ENCODE measurements at regions not wholly inside any gene's neighbourhood (a gene's known extent, or its start where the extent isn't known, plus 50 kb on each side); places are given as distances from the start of the nearest gene placed in this dataset.

DNA sequence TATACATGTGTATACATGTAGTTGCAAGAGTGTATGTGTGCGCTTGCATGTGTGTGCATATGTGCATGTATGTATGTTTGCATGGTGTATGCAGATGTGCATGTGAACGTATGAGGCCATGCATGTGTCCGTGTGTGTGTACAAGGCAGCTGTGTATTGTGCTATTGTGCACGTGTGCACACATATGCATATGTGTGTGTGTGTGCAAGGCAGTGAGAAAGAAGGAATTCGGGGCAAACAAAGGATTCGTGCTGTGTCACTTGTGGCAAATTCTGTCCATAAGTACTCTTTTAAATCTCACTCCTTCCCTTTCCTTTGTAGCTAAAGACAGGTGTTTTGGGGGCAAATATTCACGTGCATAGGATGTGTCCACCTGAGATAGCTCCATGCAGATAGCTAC is 227.1 kb downstream of the VRK1 start:
- Histone ChIP-seq H3K4me3 (ENCODE audit: low read length in 2 of 2) (no peak overlapping the region), H3K9ac (ENCODE audit: low read depth in 1 of 2, low read length in 2 of 2) (no peak overlapping the region), H3K27ac (ENCODE audit: low read depth in 2 of 2, low read length in 2 of 2) (no peak overlapping the region), H3K36me3 (ENCODE audit: control insufficient read depth in 2 of 2, insufficient read depth in 2 of 2, low read length in 2 of 2) (no peaks in the 10 kb centered on the region), H3K9me3 (ENCODE audit: control insufficient read depth in 2 of 2, low read length in 2 of 2) (no peaks in the 10 kb centered on the region), H3K4me1 (ENCODE audit: control insufficient read depth in 2 of 2, insufficient read depth in 2 of 2, low read length in 2 of 2) (no peaks in the 10 kb centered on the region), H3K27me3 (ENCODE audit: control insufficient read depth in 2 of 2, insufficient read depth in 2 of 2, low read length in 2 of 2) (peaks cover 5 to 12% of the 10 kb centered on the region in 2 donors)

DNA sequence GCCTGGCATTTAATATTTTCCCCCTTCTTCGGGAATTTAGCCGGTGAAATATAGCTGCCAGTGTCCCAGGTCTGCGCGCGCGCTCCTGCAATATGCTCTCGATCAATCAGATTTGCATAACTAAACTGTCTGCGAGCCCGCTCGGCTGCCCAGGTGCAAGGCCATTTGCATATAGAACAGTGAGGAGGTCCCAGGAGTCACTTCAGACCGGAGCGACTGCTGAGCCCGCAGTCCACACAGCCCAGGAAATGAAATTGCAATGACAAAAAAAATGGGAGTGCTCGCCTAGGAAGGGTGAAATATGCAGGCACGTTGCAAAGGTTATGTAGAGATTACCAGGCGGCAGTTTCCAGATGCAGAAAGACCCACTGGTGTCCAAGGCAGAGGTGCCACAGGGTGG is 228.5 kb downstream of the VRK1 start:
- no peaks in the 10 kb centered on the region for H3K9me3 ChIP-seq (ENCODE audit: control insufficient read depth in 2 of 2, low read length in 2 of 2)
- H3K27me3 ChIP-seq (ENCODE audit: control insufficient read depth in 2 of 2, insufficient read depth in 2 of 2, low read length in 2 of 2): peaks cover 5 to 12% of the 10 kb centered on the region in 2 donors
- no peaks in the 10 kb centered on the region for H3K36me3 ChIP-seq (ENCODE audit: control insufficient read depth in 2 of 2, insufficient read depth in 2 of 2, low read length in 2 of 2)
- no peak overlapping the region for H3K9ac ChIP-seq (ENCODE audit: low read depth in 1 of 2, low read length in 2 of 2)
- H3K27ac ChIP-seq (ENCODE audit: low read depth in 2 of 2, low read length in 2 of 2): no peak overlapping the region
- no peaks in the 10 kb centered on the region for H3K4me1 ChIP-seq (ENCODE audit: control insufficient read depth in 2 of 2, insufficient read depth in 2 of 2, low read length in 2 of 2)
- no peak overlapping the region for H3K4me3 ChIP-seq (ENCODE audit: low read length in 2 of 2)

DNA sequence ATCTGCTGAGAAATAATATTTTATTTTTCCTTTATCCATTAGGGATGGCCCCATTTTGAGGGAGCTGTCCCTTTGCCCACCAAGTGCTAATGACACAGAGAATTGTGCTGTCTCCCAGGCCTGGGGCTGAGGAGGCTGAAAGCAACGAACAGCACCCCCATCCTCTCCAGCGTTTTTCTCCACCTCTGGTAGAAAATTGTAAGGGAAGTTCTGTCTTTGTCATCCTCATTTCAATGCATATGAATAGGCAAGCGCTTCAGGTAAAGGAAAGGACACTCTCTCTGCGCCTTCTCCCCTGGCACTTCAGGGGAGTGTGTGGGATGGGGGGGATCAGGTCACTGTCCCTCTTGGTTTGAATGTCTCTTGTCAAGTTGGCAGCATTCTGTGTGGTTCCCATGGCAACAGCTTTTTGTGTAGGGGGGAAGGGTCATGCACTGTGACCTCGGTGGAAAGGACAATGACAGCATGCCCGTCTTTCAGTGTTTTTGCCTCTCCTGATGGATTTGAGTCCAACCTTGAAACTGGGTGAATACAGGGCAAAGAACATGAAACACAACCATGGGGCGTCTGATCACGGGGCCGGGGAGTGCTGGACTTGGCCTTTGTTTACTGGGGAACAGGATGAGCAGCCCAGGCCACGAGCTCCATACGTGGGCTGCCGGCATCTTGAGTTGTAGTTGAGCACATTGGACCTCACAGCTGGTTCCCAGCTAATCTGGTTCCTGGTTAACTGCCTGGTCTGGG is 230.2 kb downstream of the VRK1 start:
- Histone ChIP-seq H3K27me3 (ENCODE audit: control insufficient read depth in 2 of 2, insufficient read depth in 2 of 2, low read length in 2 of 2) (peaks cover 5 to 12% of the 10 kb centered on the region in 2 donors), H3K9me3 (ENCODE audit: control insufficient read depth in 2 of 2, low read length in 2 of 2) (peaks cover 0 to 4% of the 10 kb centered on the region in 2 donors), H3K9ac (ENCODE audit: low read depth in 1 of 2, low read length in 2 of 2) (no peak overlapping the region), H3K27ac (ENCODE audit: low read depth in 2 of 2, low read length in 2 of 2) (no peak overlapping the region), H3K36me3 (ENCODE audit: control insufficient read depth in 2 of 2, insufficient read depth in 2 of 2, low read length in 2 of 2) (no peaks in the 10 kb centered on the region), H3K4me1 (ENCODE audit: control insufficient read depth in 2 of 2, insufficient read depth in 2 of 2, low read length in 2 of 2) (no peaks in the 10 kb centered on the region), H3K4me3 (ENCODE audit: low read length in 2 of 2) (no peak overlapping the region)

DNA sequence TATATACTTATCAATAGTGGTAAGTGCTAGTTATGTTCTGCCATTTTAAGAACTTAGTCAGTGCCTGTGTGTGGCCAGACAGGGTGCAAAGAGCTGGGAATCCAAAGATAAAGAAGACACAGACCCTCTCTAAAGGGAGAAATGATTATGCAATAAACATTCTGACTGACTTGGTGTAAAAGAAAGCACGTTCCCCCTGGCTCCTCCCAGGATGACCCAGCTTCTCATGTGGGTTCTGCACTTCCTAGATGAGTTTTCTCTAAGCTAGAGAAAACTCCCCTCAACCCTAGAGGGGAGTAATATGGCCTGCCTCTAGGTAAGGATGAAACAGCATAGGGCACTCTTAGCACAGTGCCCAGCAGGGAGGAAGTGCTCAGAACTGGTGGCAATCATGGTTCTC is 231.2 kb downstream of the VRK1 start:
- H3K27me3 ChIP-seq (ENCODE audit: control insufficient read depth in 2 of 2, insufficient read depth in 2 of 2, low read length in 2 of 2): peaks cover 5 to 10% of the 10 kb centered on the region in 2 donors

DNA sequence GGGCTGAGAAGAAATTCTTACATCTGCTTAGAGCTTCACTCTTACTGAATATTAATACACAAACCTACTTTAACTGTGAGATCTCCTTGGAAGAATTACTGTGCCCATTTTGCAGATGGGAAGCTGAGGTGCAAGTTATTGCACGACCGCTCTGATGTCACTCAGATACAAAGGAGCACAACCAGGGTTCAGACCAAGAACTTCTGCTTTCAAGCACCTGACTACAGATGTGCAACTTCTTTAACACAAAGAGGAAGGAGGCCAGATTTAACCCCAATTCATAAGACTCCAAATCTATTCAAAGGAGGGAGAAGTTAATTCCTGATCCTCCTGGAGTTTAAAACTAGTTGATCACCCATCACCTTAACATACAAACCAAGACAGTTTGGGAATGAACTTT is 232.6 kb downstream of the VRK1 start:
- Histone ChIP-seq H3K4me1 (ENCODE audit: control insufficient read depth in 2 of 2, insufficient read depth in 2 of 2, low read length in 2 of 2) (no peaks in the 10 kb centered on the region), H3K4me3 (ENCODE audit: low read length in 2 of 2) (no peak overlapping the region), H3K9me3 (ENCODE audit: control insufficient read depth in 2 of 2, low read length in 2 of 2) (peaks cover 0 to 4% of the 10 kb centered on the region in 2 donors), H3K27ac (ENCODE audit: low read depth in 2 of 2, low read length in 2 of 2) (no peak overlapping the region), H3K27me3 (ENCODE audit: control insufficient read depth in 2 of 2, insufficient read depth in 2 of 2, low read length in 2 of 2) (peaks cover 0 to 6% of the 10 kb centered on the region in 2 donors), H3K36me3 (ENCODE audit: control insufficient read depth in 2 of 2, insufficient read depth in 2 of 2, low read length in 2 of 2) (no peaks in the 10 kb centered on the region), H3K9ac (ENCODE audit: low read depth in 1 of 2, low read length in 2 of 2) (no peak overlapping the region)

More for the DNA sequence above, 231.2 kb downstream of the VRK1 start:
- Histone ChIP-seq H3K36me3 (ENCODE audit: control insufficient read depth in 2 of 2, insufficient read depth in 2 of 2, low read length in 2 of 2) (no peaks in the 10 kb centered on the region), H3K9me3 (ENCODE audit: control insufficient read depth in 2 of 2, low read length in 2 of 2) (peaks cover 0 to 4% of the 10 kb centered on the region in 2 donors), H3K4me1 (ENCODE audit: control insufficient read depth in 2 of 2, insufficient read depth in 2 of 2, low read length in 2 of 2) (no peaks in the 10 kb centered on the region), H3K4me3 (ENCODE audit: low read length in 2 of 2) (no peak overlapping the region), H3K27ac (ENCODE audit: low read depth in 2 of 2, low read length in 2 of 2) (no peak overlapping the region), H3K9ac (ENCODE audit: low read depth in 1 of 2, low read length in 2 of 2) (no peak overlapping the region)

DNA sequence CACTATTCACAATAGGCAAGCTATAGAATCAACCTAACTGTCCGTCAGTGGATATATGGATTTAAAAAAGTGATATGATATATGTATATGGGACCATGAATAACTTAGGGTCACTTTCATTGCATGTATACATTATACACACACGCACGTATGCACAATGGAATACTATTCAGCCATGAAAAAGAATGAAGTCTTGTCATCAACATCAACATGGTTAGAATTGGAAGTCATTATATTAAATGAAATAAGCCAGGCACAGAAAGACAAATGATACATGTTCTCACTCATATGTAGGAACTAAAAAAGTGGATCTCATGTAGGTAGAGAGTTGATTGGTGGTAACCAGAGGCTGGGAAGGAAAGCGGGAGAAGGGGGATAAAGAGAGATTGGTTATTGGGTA is 234.3 kb downstream of the VRK1 start:
- Histone ChIP-seq H3K4me1 (ENCODE audit: control insufficient read depth in 2 of 2, insufficient read depth in 2 of 2, low read length in 2 of 2) (no peaks in the 10 kb centered on the region), H3K4me3 (ENCODE audit: low read length in 2 of 2) (no peak overlapping the region), H3K9ac (ENCODE audit: low read depth in 1 of 2, low read length in 2 of 2) (no peak overlapping the region), H3K9me3 (ENCODE audit: control insufficient read depth in 2 of 2, low read length in 2 of 2) (peaks cover 0 to 4% of the 10 kb centered on the region in 2 donors), H3K36me3 (ENCODE audit: control insufficient read depth in 2 of 2, insufficient read depth in 2 of 2, low read length in 2 of 2) (no peaks in the 10 kb centered on the region), H3K27me3 (ENCODE audit: control insufficient read depth in 2 of 2, insufficient read depth in 2 of 2, low read length in 2 of 2) (peaks cover 0 to 3% of the 10 kb centered on the region in 2 donors), H3K27ac (ENCODE audit: low read depth in 2 of 2, low read length in 2 of 2) (no peak overlapping the region)

DNA sequence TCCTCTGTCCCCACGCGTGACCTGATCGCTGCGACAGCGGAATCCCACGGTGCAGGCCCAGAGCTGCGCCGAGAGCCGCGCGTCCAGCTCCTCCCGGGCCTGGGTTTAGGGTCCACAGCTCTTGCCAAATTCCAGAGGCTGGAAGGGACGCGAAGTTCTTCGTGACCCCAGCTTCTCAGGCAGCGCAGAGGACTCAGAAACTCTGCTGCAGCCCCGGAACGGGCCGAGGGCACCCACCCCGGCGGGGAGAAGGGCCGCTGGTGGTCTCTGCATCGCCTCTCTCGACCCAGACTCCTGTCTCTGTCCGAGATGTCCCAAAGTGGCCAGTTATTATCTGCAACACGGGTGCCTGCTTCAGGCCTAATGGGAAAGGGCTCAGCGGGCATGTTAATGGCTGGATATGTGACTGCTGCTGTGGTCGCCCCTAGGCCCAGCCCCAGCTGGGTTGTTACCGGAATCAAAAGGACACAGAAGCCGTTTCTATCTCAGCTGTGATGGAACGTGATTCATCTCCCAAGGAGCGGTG is 236.4 kb downstream of the VRK1 start:
- H3K27me3 ChIP-seq (ENCODE audit: control insufficient read depth in 2 of 2, insufficient read depth in 2 of 2, low read length in 2 of 2): no peaks in the 10 kb centered on the region
- no peak overlapping the region for H3K27ac ChIP-seq (ENCODE audit: low read depth in 2 of 2, low read length in 2 of 2)
- H3K9me3 ChIP-seq (ENCODE audit: control insufficient read depth in 2 of 2, low read length in 2 of 2): peaks cover 0 to 4% of the 10 kb centered on the region in 2 donors
- no peaks in the 10 kb centered on the region for H3K4me1 ChIP-seq (ENCODE audit: control insufficient read depth in 2 of 2, insufficient read depth in 2 of 2, low read length in 2 of 2)
- H3K4me3 ChIP-seq (ENCODE audit: low read length in 2 of 2): no peak overlapping the region
- no peak overlapping the region for H3K9ac ChIP-seq (ENCODE audit: low read depth in 1 of 2, low read length in 2 of 2)
- H3K36me3 ChIP-seq (ENCODE audit: control insufficient read depth in 2 of 2, insufficient read depth in 2 of 2, low read length in 2 of 2): no peaks in the 10 kb centered on the region

DNA sequence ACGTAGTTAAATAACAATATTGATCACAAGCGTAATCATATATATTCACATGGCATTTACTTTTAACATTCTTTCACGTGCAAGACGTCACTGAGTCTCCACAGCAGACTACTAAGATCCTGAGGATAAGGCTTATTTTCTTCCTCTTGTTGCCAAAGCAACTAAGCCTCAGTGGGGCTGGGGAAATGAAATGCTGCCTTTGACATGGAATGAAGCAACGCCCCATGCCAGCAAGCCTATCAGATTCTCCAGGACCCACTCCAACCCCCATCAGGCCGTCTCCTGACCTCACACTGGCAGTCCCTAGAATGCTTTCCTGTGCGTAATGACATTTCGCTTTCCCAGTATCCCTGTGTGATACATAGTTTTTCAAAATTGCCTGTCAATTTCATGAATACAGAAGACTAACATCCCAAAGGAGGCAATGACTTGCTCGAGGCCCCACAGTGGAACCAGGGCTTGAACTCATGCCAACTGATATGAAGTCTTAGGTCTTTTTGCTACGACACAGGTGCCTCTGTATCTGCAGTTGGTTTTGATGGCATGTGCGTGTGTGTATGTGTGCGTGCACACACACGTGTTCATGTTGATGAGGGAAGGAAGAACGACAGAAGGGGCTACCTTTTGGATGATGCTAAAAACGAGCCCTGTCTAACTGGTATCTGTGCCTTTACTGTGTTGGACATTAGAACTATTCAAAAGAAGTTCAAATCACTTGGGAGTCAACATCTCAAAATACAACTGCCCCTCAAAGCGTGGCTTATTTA is 239.1 kb downstream of the VRK1 start:
- no peak overlapping the region for H3K4me3 ChIP-seq (ENCODE audit: low read length in 2 of 2)
- no peak overlapping the region for H3K27ac ChIP-seq (ENCODE audit: low read depth in 2 of 2, low read length in 2 of 2)
- H3K36me3 ChIP-seq (ENCODE audit: control insufficient read depth in 2 of 2, insufficient read depth in 2 of 2, low read length in 2 of 2): no peaks in the 10 kb centered on the region
- H3K9me3 ChIP-seq (ENCODE audit: control insufficient read depth in 2 of 2, low read length in 2 of 2): peaks cover 3 to 9% of the 10 kb centered on the region in 2 donors
- no peaks in the 10 kb centered on the region for H3K27me3 ChIP-seq (ENCODE audit: control insufficient read depth in 2 of 2, insufficient read depth in 2 of 2, low read length in 2 of 2)
- no peak overlapping the region for H3K9ac ChIP-seq (ENCODE audit: low read depth in 1 of 2, low read length in 2 of 2)
- H3K4me1 ChIP-seq (ENCODE audit: control insufficient read depth in 2 of 2, insufficient read depth in 2 of 2, low read length in 2 of 2): no peaks in the 10 kb centered on the region

DNA sequence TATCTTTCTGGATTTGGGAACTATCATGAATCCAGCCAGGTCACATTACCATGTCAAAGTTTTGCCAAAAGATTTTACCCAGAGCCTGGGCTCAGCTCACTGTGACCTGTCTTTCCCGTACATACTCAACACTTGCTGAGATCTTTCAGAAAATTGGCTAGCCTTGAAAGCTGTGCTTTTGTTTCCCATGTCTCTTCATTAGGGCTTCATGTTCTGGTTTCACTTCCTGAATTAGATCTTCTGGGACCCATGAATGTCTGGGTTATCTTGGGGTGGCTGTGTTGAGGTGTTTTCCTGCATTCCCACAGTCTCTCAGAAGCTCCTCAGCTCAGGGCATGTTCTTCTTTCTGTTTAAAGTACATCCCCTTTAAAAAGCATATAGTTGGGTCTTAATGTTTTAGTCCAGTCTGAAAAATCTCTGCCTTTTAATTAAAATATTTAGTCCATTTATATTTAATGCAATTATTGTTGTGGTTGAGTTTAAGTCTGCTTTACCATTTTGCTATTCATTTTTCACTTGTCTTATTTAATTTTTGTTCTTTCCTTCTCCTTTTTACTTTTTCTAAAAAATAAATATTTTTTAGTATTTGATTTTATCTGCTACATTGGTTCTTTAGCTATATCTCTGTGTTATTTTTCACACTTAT is 242.7 kb downstream of the VRK1 start:
- H3K9ac ChIP-seq (ENCODE audit: low read depth in 1 of 2, low read length in 2 of 2): no peak overlapping the region
- no peak overlapping the region for H3K27ac ChIP-seq (ENCODE audit: low read depth in 2 of 2, low read length in 2 of 2)
- no peak overlapping the region for H3K4me3 ChIP-seq (ENCODE audit: low read length in 2 of 2)
- peaks cover 3 to 5% of the 10 kb centered on the region in 2 donors for H3K9me3 ChIP-seq (ENCODE audit: control insufficient read depth in 2 of 2, low read length in 2 of 2)
- H3K4me1 ChIP-seq (ENCODE audit: control insufficient read depth in 2 of 2, insufficient read depth in 2 of 2, low read length in 2 of 2): no peaks in the 10 kb centered on the region
- H3K36me3 ChIP-seq (ENCODE audit: control insufficient read depth in 2 of 2, insufficient read depth in 2 of 2, low read length in 2 of 2): no peaks in the 10 kb centered on the region
- H3K27me3 ChIP-seq (ENCODE audit: control insufficient read depth in 2 of 2, insufficient read depth in 2 of 2, low read length in 2 of 2): no peaks in the 10 kb centered on the region

DNA sequence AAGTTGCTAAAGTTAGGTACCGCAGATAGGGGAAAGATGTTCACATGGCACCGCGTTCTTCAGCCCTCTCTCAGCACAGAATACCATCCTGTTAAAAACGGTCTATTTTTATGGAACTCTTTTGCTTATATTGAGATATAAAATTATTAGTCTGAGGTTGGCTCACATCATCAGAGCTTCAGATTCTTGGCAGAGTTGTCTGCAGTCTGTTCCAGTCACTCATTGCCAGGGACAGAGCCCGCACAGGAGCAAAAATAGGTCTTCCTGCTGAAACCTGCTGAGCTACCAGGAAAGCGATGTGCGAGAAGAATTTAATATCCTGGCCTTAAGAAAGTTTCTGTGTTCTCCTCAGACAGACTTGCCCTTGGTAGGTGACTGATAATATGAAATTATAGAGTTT is 249.8 kb downstream of the VRK1 start:
- Histone ChIP-seq H3K4me1 (ENCODE audit: control insufficient read depth in 2 of 2, insufficient read depth in 2 of 2, low read length in 2 of 2) (no peaks in the 10 kb centered on the region), H3K36me3 (ENCODE audit: control insufficient read depth in 2 of 2, insufficient read depth in 2 of 2, low read length in 2 of 2) (no peaks in the 10 kb centered on the region), H3K27ac (ENCODE audit: low read depth in 2 of 2, low read length in 2 of 2) (no peak overlapping the region), H3K9ac (ENCODE audit: low read depth in 1 of 2, low read length in 2 of 2) (no peak overlapping the region), H3K9me3 (ENCODE audit: control insufficient read depth in 2 of 2, low read length in 2 of 2) (no peaks in the 10 kb centered on the region), H3K27me3 (ENCODE audit: control insufficient read depth in 2 of 2, insufficient read depth in 2 of 2, low read length in 2 of 2) (no peaks in the 10 kb centered on the region), H3K4me3 (ENCODE audit: low read length in 2 of 2) (no peak overlapping the region)

Data from mucosa of rectum (tissue), 2 donors.